IMR-90 (cell line): ENCODE measurements at regions not wholly inside any gene's neighbourhood (a gene's known extent, or its start where the extent isn't known, plus 50 kb on each side); places are given as distances from the start of the nearest gene placed in this dataset.

Experiments
- ATAC-seq: fragments of 200-7000 bp; cut with Tn5 transposase; 2 replicates; pipeline ENCODE4 v1.9.1; 2020; ENCODE audit warnings: low read depth, mild to moderate bottlenecking, moderate library complexity
- BruUV-seq: library from RNA; stranded (reverse); fragments of 400-500 nt; replicated peaks from 2 replicates; lab custom pipeline; 2021; lab: Mats Ljungman, UMichigan
- CTCF ChIA-PET: fragments of 300-600 bp; formaldehyde crosslinking; extraction: SDS; loops from one replicate; lab custom pipeline; 2021; ENCODE audit warnings: antibody characterized with exemption; lab: Yijun Ruan, JAX
- POLR2A ChIA-PET: fragments of 300-600 bp; sonication (Branson Sonifier 250); formaldehyde crosslinking; loops from one replicate; lab custom pipeline; 2022; ENCODE audit warnings: antibody characterized with exemption; ENCODE audit not compliant: unreplicated experiment; lab: Charles Lee
- DNase-seq: peaks from one replicate; pipeline ENCODE4 v3.0.0; 2013
- H2AFZ ChIP-seq: replicated peaks from 2 replicates; pipeline ENCODE3; 2013; ENCODE audit warnings: low read length, mild to moderate bottlenecking; ENCODE audit not compliant: poor library complexity
- H2AK5ac ChIP-seq: 2 replicates; pipeline ENCODE4 v1.6.1; 2013; ENCODE audit warnings: low read depth, low read length, inconsistent platforms
- H2AK9ac ChIP-seq: replicated peaks from 2 replicates; pipeline ENCODE3; 2013; ENCODE audit warnings: mild to moderate bottlenecking, low read depth, low read length, moderate library complexity; ENCODE audit not compliant: poor library complexity
- H2BK120ac ChIP-seq: 2 replicates; pipeline ENCODE4 v1.6.1; 2013; ENCODE audit warnings: low read depth, low read length, inconsistent platforms
- H2BK15ac ChIP-seq: 3 replicates; pipeline ENCODE4 v1.6.1; 2013; ENCODE audit warnings: low read depth, low read length, inconsistent platforms
- H2BK20ac ChIP-seq: 2 replicates; pipeline ENCODE4 v1.6.1; 2013; ENCODE audit warnings: low read depth, mild to moderate bottlenecking, inconsistent platforms, low read length, moderate library complexity
- H2BK5ac ChIP-seq: 2 replicates; pipeline ENCODE4 v1.6.1; 2013; ENCODE audit warnings: mild to moderate bottlenecking, low read depth, low read length, inconsistent platforms; ENCODE audit not compliant: poor library complexity, severe bottlenecking
- H3K14ac ChIP-seq: replicated peaks from 2 replicates; pipeline ENCODE4 v1.6.1; 2013; ENCODE audit warnings: low read depth, low read length, inconsistent platforms
- H3K18ac ChIP-seq: 2 replicates; pipeline ENCODE4 v1.6.1; 2013; ENCODE audit warnings: low read depth, low read length, control low read depth
- H3K23ac ChIP-seq: 2 replicates; pipeline ENCODE4 v1.6.1; 2013; ENCODE audit warnings: low read depth, low read length, inconsistent platforms
- H3K27ac ChIP-seq: 2 replicates; pipeline ENCODE4 v1.5.1; 2013; ENCODE audit warnings: mild to moderate bottlenecking, control low read depth, low read length; ENCODE audit not compliant: insufficient read depth
- H3K27me3 ChIP-seq: 2 replicates; pipeline ENCODE4 v1.6.1; 2013; ENCODE audit warnings: low read length; ENCODE audit not compliant: control insufficient read depth, insufficient read depth
- H3K36me3 ChIP-seq: 2 replicates; pipeline ENCODE4 v1.6.1; 2013; ENCODE audit warnings: low read length, mixed read lengths; ENCODE audit not compliant: control insufficient read depth, insufficient read depth
- H3K4ac ChIP-seq: 2 replicates; pipeline ENCODE4 v1.6.1; 2013; ENCODE audit warnings: low read depth, low read length, inconsistent platforms
- H3K4me1 ChIP-seq: 2 replicates; pipeline ENCODE4 v1.6.1; 2013; ENCODE audit warnings: low read length, mixed read lengths; ENCODE audit not compliant: control insufficient read depth, insufficient read depth
- H3K4me2 ChIP-seq: 2 replicates; pipeline ENCODE4 v1.6.1; 2013; ENCODE audit warnings: low read depth, mild to moderate bottlenecking, control low read depth, low read length, moderate library complexity
- H3K4me3 ChIP-seq: 2 replicates; pipeline ENCODE4 v1.5.1; 2013; ENCODE audit warnings: low read depth, mild to moderate bottlenecking, control low read depth, low read length, moderate library complexity; ENCODE audit not compliant: insufficient read depth
- H3K56ac ChIP-seq: 2 replicates; pipeline ENCODE4 v1.6.1; 2013; ENCODE audit warnings: low read length, inconsistent platforms; ENCODE audit not compliant: insufficient read depth; ENCODE audit errors: extremely low read depth
- H3K79me1 ChIP-seq, 2 experiments: 2 replicates each; pipeline ENCODE4 v1.6.1; 2013; ENCODE audit warnings: low read length in 2 of 2, inconsistent platforms in 1 of 2, low read depth in 1 of 2
- H3K9ac ChIP-seq: 2 replicates; pipeline ENCODE4 v1.6.1; 2013; ENCODE audit warnings: low read depth, low read length, control low read depth
- H3K9me1 ChIP-seq: 2 replicates; pipeline ENCODE4 v1.6.1; 2013; ENCODE audit warnings: low read length, inconsistent platforms; ENCODE audit not compliant: insufficient read depth
- H3K9me3 ChIP-seq: 2 replicates; pipeline ENCODE4 v1.6.1; 2013; ENCODE audit warnings: low read length; ENCODE audit not compliant: control insufficient read depth, insufficient read depth
- H4K20me1 ChIP-seq: 2 replicates; pipeline ENCODE4 v1.6.1; 2013; ENCODE audit warnings: low read length, inconsistent platforms; ENCODE audit not compliant: insufficient read depth
- H4K5ac ChIP-seq: 2 replicates; pipeline ENCODE4 v1.6.1; 2013; ENCODE audit warnings: mild to moderate bottlenecking, low read depth, low read length, control low read depth
- H4K8ac ChIP-seq, 2 experiments: 2 replicates each; pipeline ENCODE4 v1.6.1; 2013; ENCODE audit warnings: low read depth in 2 of 2, low read length in 2 of 2, control low read depth in 1 of 2, inconsistent platforms in 1 of 2
- H4K91ac ChIP-seq: 2 replicates; pipeline ENCODE4 v1.6.1; 2013; ENCODE audit warnings: low read depth, low read length, inconsistent platforms; ENCODE audit not compliant: insufficient read depth
- BHLHE40 ChIP-seq: fragments of 150-350 bp; IDR thresholded peaks from 2 replicates; pipeline ENCODE4 v1.6.1; 2016; ENCODE audit warnings: mild to moderate bottlenecking, low read depth, low read length
- CEBPB ChIP-seq: IDR thresholded peaks from 2 replicates; pipeline ENCODE4 v1.6.1; 2012; ENCODE audit warnings: low read depth, low read length, improper control_type of control experiment
- CHD1 ChIP-seq: IDR thresholded peaks from 2 replicates; pipeline ENCODE4 v1.6.1; 2012; ENCODE audit warnings: low read depth, low read length, improper control_type of control experiment
- CTCF ChIP-seq: conservative IDR thresholded peaks from 2 replicates; pipeline ENCODE4 v1.5.1; 2012; ENCODE audit warnings: mild to moderate bottlenecking, low read depth, low read length, improper control_type of control experiment
- ELK1 ChIP-seq: fragments of 150-350 bp; IDR thresholded peaks from 2 replicates; pipeline ENCODE4 v1.6.1; 2016; ENCODE audit warnings: low read depth, mild to moderate bottlenecking, low read length, moderate library complexity, borderline replicate concordance
- FOS ChIP-seq: fragments of 150-350 bp; IDR thresholded peaks from 2 replicates; pipeline ENCODE4 v1.6.1; 2016; ENCODE audit warnings: low read depth, low read length
- MAFK ChIP-seq: IDR thresholded peaks from 2 replicates; pipeline ENCODE4 v1.6.1; 2012; ENCODE audit warnings: low read depth, low read length, improper control_type of control experiment
- MAZ ChIP-seq: IDR thresholded peaks from 2 replicates; pipeline ENCODE4 v1.6.1; 2012; ENCODE audit warnings: low read depth, mild to moderate bottlenecking, low read length, improper control_type of control experiment, moderate library complexity, borderline replicate concordance
- MXI1 ChIP-seq: IDR thresholded peaks from 2 replicates; pipeline ENCODE4 v1.6.1; 2012; ENCODE audit warnings: low read depth, mild to moderate bottlenecking, low read length, moderate library complexity, borderline replicate concordance
- NFE2L2 ChIP-seq: fragments of 150-350 bp; IDR thresholded peaks from 2 replicates; pipeline ENCODE4 v1.6.1; 2016; ENCODE audit warnings: low read depth, mild to moderate bottlenecking, low read length
- POLR2A ChIP-seq: IDR thresholded peaks from 2 replicates; pipeline ENCODE4 v1.6.1; 2012; ENCODE audit warnings: mild to moderate bottlenecking, low read depth, low read length
- RAD21 ChIP-seq: IDR thresholded peaks from 2 replicates; pipeline ENCODE4 v1.6.1; 2012; ENCODE audit warnings: low read length, improper control_type of control experiment
- RCOR1 ChIP-seq: IDR thresholded peaks from 2 replicates; pipeline ENCODE4 v1.6.1; 2012; ENCODE audit warnings: mild to moderate bottlenecking, low read length, improper control_type of control experiment; ENCODE audit not compliant: insufficient replicate concordance
- RFX5 ChIP-seq: IDR thresholded peaks from 2 replicates; pipeline ENCODE4 v1.8.0; 2012; ENCODE audit warnings: low read depth, mild to moderate bottlenecking, low read length, moderate library complexity
- SMC3 ChIP-seq: fragments of 150-350 bp; IDR thresholded peaks from 2 replicates; pipeline ENCODE4 v1.6.1; 2016; ENCODE audit warnings: low read depth, mild to moderate bottlenecking, antibody characterized with exemption, low read length, moderate library complexity
- USF2 ChIP-seq: fragments of 150-350 bp; IDR thresholded peaks from 2 replicates; pipeline ENCODE4 v1.6.1; 2017; ENCODE audit warnings: mild to moderate bottlenecking, antibody characterized with exemption, low read length, low read depth
- WGBS, 2 experiments: methylation state at CpG; one replicate each; pipeline versions ENCODE4 v1.1.5 to v1.1.7; 2013; ENCODE audit warnings: missing lambda C conversion rate in 2 of 2; ENCODE audit not compliant: insufficient read length in 1 of 2; ENCODE audit errors: extremely low coverage in 2 of 2; 5-methylcytosine and 5-hydroxymethylcytosine counted together
- dilution Hi-C: fragments of 300-500 bp; cut with HindIII; formaldehyde crosslinking; loops from one replicate; pipeline ENCODE4 v1.14.3; 2018; ENCODE audit warnings: low sequenced_read_pairs; ENCODE audit not compliant: unreplicated experiment
- in situ Hi-C: fragments of 300-500 bp; cut with MboI; formaldehyde crosslinking; loops from 3 replicates; pipeline ENCODE4 v1.14.3; 2019; ENCODE audit warnings: low sequenced_read_pairs, inconsistent platforms, mixed read lengths
- intact Hi-C: fragments of 100-400 bp; cut with micrococcal nuclease; formaldehyde crosslinking; loops from 2 replicates; pipeline ENCODE4 v1.10.0; 2022

- Histone ChIP-seq H3K4me3 (no peak overlapping the region), H2BK5ac (no peak overlapping the region), H3K4me2 (no peak overlapping the region), H2BK20ac (no peak overlapping the region), H2BK120ac (no peak overlapping the region), H3K23ac (no peak overlapping the region), H4K5ac (no peak overlapping the region), H3K56ac (no peak overlapping the region), H3K36me3 (no peaks in the 10 kb centered on the region), H3K9me3 (peaks cover 12% of the 10 kb centered on the region), H3K4ac (no peak overlapping the region), H2AK9ac (no peak overlapping the region), H3K9ac (no peak overlapping the region), H4K8ac (no peak overlapping the region), H3K27me3 (peaks cover 17% of the 10 kb centered on the region), H3K79me1 (no peaks in the 10 kb centered on the region), H3K9me1 (no peaks in the 10 kb centered on the region), H2AK5ac (no peak overlapping the region), H3K18ac (no peak overlapping the region), H3K14ac (no peak overlapping the region), H2AFZ (no peak overlapping the region), H3K4me1 (no peaks in the 10 kb centered on the region), H4K91ac (no peak overlapping the region), H4K20me1 (no peaks in the 10 kb centered on the region), H3K27ac (no peak overlapping the region), H2BK15ac (no peak overlapping the region)
- dilution Hi-C loops, result no loop called here
- WGBS, 2 experiments, result no CpG with 5 or more reads among the region's 2 CpGs
- in situ Hi-C loops, result no loop called here
- TF ChIP-seq POLR2A (no peak), USF2 (no peak), CEBPB (no peak), FOS (no peak), CTCF (no peak), RFX5 (no peak), RCOR1 (no peak), BHLHE40 (no peak), NFE2L2 (no peak), MAZ (no peak), CHD1 (no peak), RAD21 (no peak), MXI1 (no peak), ELK1 (no peak), MAFK (no peak), SMC3 (no peak)
- intact Hi-C loops, result no loop called here
- DNase-seq, result no peak
- no TSS peak for BruUV-seq
- ChIA-PET CTCF (no interaction called here), POLR2A (no interaction called here)
- no peak for ATAC-seq
Measured at GRCh38 chr1:229079016-229079595, 191.8 kb upstream of the RAB4A start.
